Astrocyte (in vitro differentiated cells and primary cell): ENCODE measurements at regions not wholly inside any gene's neighbourhood (a gene's known extent, or its start where the extent isn't known, plus 50 kb on each side); places are given as distances from the start of the nearest gene placed in this dataset.
A peak's percentile ranks its signal among the peaks of the same experiment; 100 is the strongest.

Experiments
- DNase-seq: peaks from one replicate; pipeline ENCODE4 v3.0.0-alpha.2; 2010; ENCODE audit warnings: low read depth
- FAIRE-seq: peaks from 2 replicates; lab custom pipeline; 2011; peaks lifted over from hg19 to GRCh38; lab: Jason Lieb, UNC
- H2AFZ ChIP-seq: 2 replicates; pipeline ENCODE4 v1.6.0; 2012; ENCODE audit warnings: low read depth, low read length, inconsistent platforms
- H3K27ac ChIP-seq: 2 replicates; pipeline ENCODE4 v1.5.1; 2011; ENCODE audit warnings: low read depth, low read length, inconsistent platforms
- H3K27me3 ChIP-seq: 2 replicates; pipeline ENCODE4 v1.6.0; 2011; ENCODE audit warnings: low read length, inconsistent platforms; ENCODE audit not compliant: insufficient read depth
- H3K36me3 ChIP-seq: 2 replicates; pipeline ENCODE4 v1.5.1; 2011; ENCODE audit warnings: low read length, inconsistent platforms; ENCODE audit not compliant: insufficient read depth
- H3K4me1 ChIP-seq: 2 replicates; pipeline ENCODE4 v1.5.1; 2011; ENCODE audit warnings: low read length, inconsistent platforms; ENCODE audit not compliant: insufficient read depth
- H3K4me2 ChIP-seq: 2 replicates; pipeline ENCODE4 v1.6.0; 2012; ENCODE audit warnings: low read length, inconsistent platforms
- H3K4me3 ChIP-seq: 2 replicates; pipeline ENCODE4 v1.5.1; 2011; ENCODE audit warnings: low read depth, mild to moderate bottlenecking, low read length, inconsistent platforms; ENCODE audit not compliant: insufficient read depth
- H3K79me2 ChIP-seq: 2 replicates; pipeline ENCODE4 v1.6.0; 2012; ENCODE audit warnings: mild to moderate bottlenecking, low read length, inconsistent platforms; ENCODE audit not compliant: insufficient read depth
- H3K9ac ChIP-seq: 2 replicates; pipeline ENCODE4 v1.6.0; 2012; ENCODE audit warnings: mild to moderate bottlenecking, low read length, inconsistent platforms
- H3K9me3 ChIP-seq: 2 replicates; pipeline ENCODE4 v1.5.1; 2012; ENCODE audit warnings: low read depth, mild to moderate bottlenecking, low read length, inconsistent platforms; ENCODE audit not compliant: insufficient read depth
- H4K20me1 ChIP-seq: 2 replicates; pipeline ENCODE4 v1.6.0; 2012; ENCODE audit warnings: low read length, inconsistent platforms; ENCODE audit not compliant: insufficient read depth
- H3K27ac Mint-ChIP-seq: one replicate; pipeline ENCODE4 v1.8.0; 2021; ENCODE audit warnings: mild to moderate bottlenecking, mixed read lengths; ENCODE audit not compliant: unreplicated experiment
- H3K27me3 Mint-ChIP-seq: one replicate; pipeline ENCODE4 v1.8.0; 2021; ENCODE audit warnings: low read depth, mixed read lengths; ENCODE audit not compliant: unreplicated experiment
- H3K36me3 Mint-ChIP-seq: one replicate; pipeline ENCODE4 v1.8.0; 2021; ENCODE audit warnings: low read depth, mixed read lengths; ENCODE audit not compliant: unreplicated experiment
- H3K4me1 Mint-ChIP-seq: one replicate; pipeline ENCODE4 v1.8.0; 2021; ENCODE audit warnings: low read depth, mixed read lengths; ENCODE audit not compliant: unreplicated experiment
- H3K4me3 Mint-ChIP-seq: one replicate; pipeline ENCODE4 v1.8.0; 2021; ENCODE audit warnings: mild to moderate bottlenecking, moderate library complexity, mixed read lengths; ENCODE audit not compliant: unreplicated experiment
- H3K9me3 Mint-ChIP-seq: one replicate; pipeline ENCODE4 v1.8.0; 2021; ENCODE audit warnings: mild to moderate bottlenecking, mixed read lengths; ENCODE audit not compliant: unreplicated experiment
- CTCF ChIP-seq: IDR thresholded peaks from 2 replicates; pipeline ENCODE4 v1.5.1; 2011; ENCODE audit warnings: low read depth, mild to moderate bottlenecking, inconsistent platforms, low read length, moderate library complexity; ENCODE audit not compliant: insufficient read depth
- EZH2 ChIP-seq: IDR thresholded peaks from 2 replicates; pipeline ENCODE4 v1.6.1; 2012; ENCODE audit warnings: mild to moderate bottlenecking, low read length, inconsistent platforms; ENCODE audit not compliant: insufficient read depth

- DNase-seq: peak; percentile 62
- H3K27ac ChIP-seq: no peak overlapping the region
Measured at GRCh38 chr5:126138281-126138931, 284.8 kb upstream of the GRAMD2B start.

GRCh38 chr5:126139086-126139485, 284.1 kb upstream of the GRAMD2B start:
- H3K79me2 ChIP-seq: no peaks in the 10 kb centered on the region
- no peak overlapping the region for H3K4me3 Mint-ChIP-seq
- no peaks in the 10 kb centered on the region for H3K9me3 ChIP-seq
- H4K20me1 ChIP-seq: no peaks in the 10 kb centered on the region
- H3K9ac ChIP-seq: no peak overlapping the region
- peaks cover 27% of the 10 kb centered on the region for H3K4me1 Mint-ChIP-seq
- peak overlapping the region; percentile 88 for H3K27ac Mint-ChIP-seq
- H3K4me3 ChIP-seq: no peak overlapping the region
- H3K36me3 Mint-ChIP-seq: no peaks in the 10 kb centered on the region
- H3K27me3 Mint-ChIP-seq: no peaks in the 10 kb centered on the region
- TF ChIP-seq CTCF (no peak), EZH2 (no peak)
- no peak overlapping the region for H2AFZ ChIP-seq
- H3K4me2 ChIP-seq: peak overlapping the region; percentile 9
- peaks cover 15% of the 10 kb centered on the region for H3K4me1 ChIP-seq
- H3K27me3 ChIP-seq: no peaks in the 10 kb centered on the region
- peak; percentile 31 for DNase-seq
- no peak for FAIRE-seq
- no peak overlapping the region for H3K27ac ChIP-seq
- no peaks in the 10 kb centered on the region for H3K36me3 ChIP-seq
- no peaks in the 10 kb centered on the region for H3K9me3 Mint-ChIP-seq

More at GRCh38 chr5:126138281-126138931, 284.8 kb upstream of the GRAMD2B start:
- H3K9me3 Mint-ChIP-seq: no peaks in the 10 kb centered on the region
- no peaks in the 10 kb centered on the region for H3K79me2 ChIP-seq
- no peak overlapping the region for H2AFZ ChIP-seq
- H3K27ac Mint-ChIP-seq: peak overlapping the region; percentile 88
- H3K36me3 ChIP-seq: no peaks in the 10 kb centered on the region
- no peaks in the 10 kb centered on the region for H3K27me3 Mint-ChIP-seq
- FAIRE-seq: peak; percentile 69
- H3K4me3 ChIP-seq: no peak overlapping the region
- peaks cover 15% of the 10 kb centered on the region for H3K4me1 ChIP-seq
- peaks cover 27% of the 10 kb centered on the region for H3K4me1 Mint-ChIP-seq
- no peaks in the 10 kb centered on the region for H3K9me3 ChIP-seq
- H3K4me3 Mint-ChIP-seq: no peak overlapping the region
- no peaks in the 10 kb centered on the region for H3K27me3 ChIP-seq
- H3K9ac ChIP-seq: no peak overlapping the region
- peak overlapping the region; percentile 9 for H3K4me2 ChIP-seq
- no peaks in the 10 kb centered on the region for H3K36me3 Mint-ChIP-seq
- TF ChIP-seq EZH2 (no peak), CTCF (no peak)
- no peaks in the 10 kb centered on the region for H4K20me1 ChIP-seq

DNA sequence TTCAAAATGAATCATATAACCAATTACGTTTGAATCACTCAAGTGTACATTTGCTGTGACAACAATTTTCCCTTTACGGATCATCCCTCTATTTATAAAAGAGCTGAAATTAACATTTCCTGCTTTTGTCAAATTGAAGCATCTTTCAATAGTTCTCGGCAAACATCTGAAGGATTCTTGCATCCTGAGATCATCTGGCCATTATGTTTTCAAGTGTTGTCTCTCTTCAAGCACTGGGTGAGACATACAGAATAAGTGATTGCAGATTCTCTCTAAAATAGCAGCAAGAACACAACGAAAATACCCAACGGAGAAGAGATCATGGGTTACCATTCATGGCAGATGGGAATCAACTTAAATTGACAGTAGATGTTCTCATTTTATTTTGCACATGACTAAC, 283.4 kb upstream of the GRAMD2B start:
- no peak overlapping the region for H3K4me3 ChIP-seq
- DNase-seq (peak; percentile 70), FAIRE-seq (peak; percentile 26)
- no peaks in the 10 kb centered on the region for H3K79me2 ChIP-seq
- no peak overlapping the region for H2AFZ ChIP-seq
- TF ChIP-seq EZH2 (no peak), CTCF (no peak)
- peak overlapping the region; percentile 52 for H3K4me2 ChIP-seq
- peaks cover 15% of the 10 kb centered on the region for H3K4me1 ChIP-seq
- no peaks in the 10 kb centered on the region for H3K36me3 Mint-ChIP-seq
- peak overlapping the region; percentile 42 for H3K27ac Mint-ChIP-seq
- no peaks in the 10 kb centered on the region for H4K20me1 ChIP-seq
- H3K27ac ChIP-seq: no peak overlapping the region
- H3K36me3 ChIP-seq: no peaks in the 10 kb centered on the region
- no peaks in the 10 kb centered on the region for H3K9me3 ChIP-seq
- H3K4me1 Mint-ChIP-seq: peaks cover 27% of the 10 kb centered on the region
- no peaks in the 10 kb centered on the region for H3K9me3 Mint-ChIP-seq
- H3K9ac ChIP-seq: no peak overlapping the region
- no peak overlapping the region for H3K4me3 Mint-ChIP-seq
- H3K27me3 ChIP-seq: no peaks in the 10 kb centered on the region
- no peaks in the 10 kb centered on the region for H3K27me3 Mint-ChIP-seq
